ENCODE measurements at regions not wholly inside any gene's neighbourhood (a gene's known extent, or its start where the extent isn't known, plus 50 kb on each side); places are given as distances from the start of the nearest gene placed in this dataset.

- H3K9me3 ChIP-seq (ENCODE audit: low read length): peaks cover 12% of the 10 kb centered on the region
- no peaks in the 10 kb centered on the region for H3K36me3 ChIP-seq (ENCODE audit: insufficient read depth, low read length)
- no peak overlapping the region for H3K9ac ChIP-seq (ENCODE audit: low read length)
- TF ChIP-seq EP300 (conservative IDR thresholded peaks at IDR 0.05; ENCODE audit: poor library complexity, severe bottlenecking): no peak
- no peak for TF ChIP-seq POLR2AphosphoS5 (IDR thresholded peaks at IDR 0.05)
- no peak for TF ChIP-seq RAD21 (conservative IDR thresholded peaks at IDR 0.05)
- TF ChIP-seq REST (IDR thresholded peaks at IDR 0.05; ENCODE audit: borderline replicate concordance): no peak
- TF ChIP-seq MXI1 (conservative IDR thresholded peaks at IDR 0.05; ENCODE audit: poor library complexity, severe bottlenecking): no peak
- no peak for TF ChIP-seq SMC3 (conservative IDR thresholded peaks at IDR 0.05; ENCODE audit: poor library complexity)
- no peak for TF ChIP-seq TAF1 (IDR thresholded peaks at IDR 0.05; ENCODE audit: low read depth)
- no peak for TF ChIP-seq EZH2 (IDR thresholded peaks at IDR 0.05; ENCODE audit: borderline replicate concordance, insufficient read depth, low read length, poor library complexity, severe bottlenecking)
- no peak for TF ChIP-seq CTCF (IDR thresholded peaks at IDR 0.05; ENCODE audit: poor library complexity, severe bottlenecking)
- H3K4me2 ChIP-seq (ENCODE audit: low read length): no peak overlapping the region
- H3K27me3 ChIP-seq (ENCODE audit: insufficient read depth, low read depth, low read length): no peaks in the 10 kb centered on the region
- no peak overlapping the region for H2AFZ ChIP-seq (ENCODE audit: low read depth, low read length)
- no peaks in the 10 kb centered on the region for H3K79me2 ChIP-seq (replicated peaks; ENCODE audit: insufficient read depth, low read length)
- H4K20me1 ChIP-seq (ENCODE audit: insufficient read depth): no peaks in the 10 kb centered on the region
- no peaks in the 10 kb centered on the region for H3K9me2 ChIP-seq (ENCODE audit: insufficient read depth, low read length)
- H3K27ac ChIP-seq (ENCODE audit: low read length): no peak overlapping the region
- no peaks in the 10 kb centered on the region for H3F3A ChIP-seq (ENCODE audit: insufficient read depth, low read length, poor library complexity, severe bottlenecking)
- H3K4me3 ChIP-seq (ENCODE audit: low read length): no peak overlapping the region
These were observed 317.9 kb upstream of the MEF2C start for GRCh38 chr5:89200899-89201298.

GRCh38 chr5:89199306-89199705 is 316.3 kb upstream of the MEF2C start:
- Histone ChIP-seq H3K27ac (ENCODE audit: low read length) (no peak overlapping the region), H3K9me3 (ENCODE audit: low read length) (peaks cover 12% of the 10 kb centered on the region), H3F3A (ENCODE audit: insufficient read depth, low read length, poor library complexity, severe bottlenecking) (no peaks in the 10 kb centered on the region), H3K36me3 (ENCODE audit: insufficient read depth, low read length) (no peaks in the 10 kb centered on the region), H3K9me2 (ENCODE audit: insufficient read depth, low read length) (no peaks in the 10 kb centered on the region), H2AFZ (ENCODE audit: low read depth, low read length) (no peak overlapping the region), H4K20me1 (ENCODE audit: insufficient read depth) (no peaks in the 10 kb centered on the region), H3K27me3 (ENCODE audit: insufficient read depth, low read depth, low read length) (no peaks in the 10 kb centered on the region), H3K9ac (ENCODE audit: low read length) (no peak overlapping the region), H3K4me3 (ENCODE audit: low read length) (no peak overlapping the region), H3K4me2 (ENCODE audit: low read length) (no peak overlapping the region), H3K79me2 (replicated peaks; ENCODE audit: insufficient read depth, low read length) (no peaks in the 10 kb centered on the region)
- TF ChIP-seq CTCF (IDR thresholded peaks at IDR 0.05; ENCODE audit: poor library complexity, severe bottlenecking) (no peak), REST (IDR thresholded peaks at IDR 0.05; ENCODE audit: borderline replicate concordance) (no peak), POLR2AphosphoS5 (IDR thresholded peaks at IDR 0.05) (no peak), EZH2 (IDR thresholded peaks at IDR 0.05; ENCODE audit: borderline replicate concordance, insufficient read depth, low read length, poor library complexity, severe bottlenecking) (no peak), RAD21 (conservative IDR thresholded peaks at IDR 0.05) (no peak), MXI1 (conservative IDR thresholded peaks at IDR 0.05; ENCODE audit: poor library complexity, severe bottlenecking) (no peak), SMC3 (conservative IDR thresholded peaks at IDR 0.05; ENCODE audit: poor library complexity) (no peak), TAF1 (IDR thresholded peaks at IDR 0.05; ENCODE audit: low read depth) (no peak), EP300 (conservative IDR thresholded peaks at IDR 0.05; ENCODE audit: poor library complexity, severe bottlenecking) (no peak)

Data from neural cell (in vitro differentiated cells).